ENCODE measurements at regions not wholly inside any gene's neighbourhood (a gene's known extent, or its start where the extent isn't known, plus 50 kb on each side); places are given as distances from the start of the nearest gene placed in this dataset.

DNA sequence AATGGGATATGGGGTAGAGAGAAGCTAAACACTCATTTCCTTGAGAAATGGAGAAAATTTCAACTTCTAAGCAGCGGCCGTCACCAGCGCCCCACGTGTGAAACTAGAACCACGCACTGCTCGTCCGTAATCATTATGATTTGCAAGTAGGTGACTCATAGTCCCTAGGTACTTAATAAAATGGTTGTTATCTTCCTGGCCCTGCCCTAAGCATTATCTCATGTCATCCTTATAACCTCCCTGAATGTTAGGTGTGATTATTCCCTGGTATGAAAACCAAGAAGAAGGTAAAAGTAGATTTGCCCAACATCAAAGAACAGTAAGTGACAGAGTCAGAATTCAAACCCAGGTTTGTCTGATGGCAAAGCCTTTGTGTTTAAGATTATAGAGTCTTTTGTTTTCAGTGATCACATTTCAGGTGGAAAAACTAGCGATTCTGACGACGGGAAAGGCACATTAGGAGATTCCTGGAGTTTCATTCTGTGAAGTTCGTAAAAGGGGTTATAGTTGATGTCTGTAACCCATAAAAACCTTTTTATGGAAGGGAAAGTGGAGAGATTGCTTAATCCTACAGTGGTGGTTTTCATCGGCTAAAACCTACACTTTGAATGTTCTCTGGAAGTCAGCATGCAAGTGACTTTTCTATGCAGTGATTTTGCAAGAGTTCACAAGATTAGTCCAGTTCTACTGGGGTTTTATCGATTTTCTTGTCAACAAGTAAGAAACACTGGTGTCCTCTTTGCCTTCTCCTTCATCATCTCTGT, 202.9 kb upstream of the WWC1 start:
- TF ChIP-seq POLR2AphosphoS5 (IDR thresholded peaks at IDR 0.05; ENCODE audit: borderline replicate concordance, low read depth, low read length) (no peak), EZH2 (IDR thresholded peaks at IDR 0.05) (no peak)
